GM21737 (cell line): ENCODE measurements at regions not wholly inside any gene's neighbourhood (a gene's known extent, or its start where the extent isn't known, plus 50 kb on each side); places are given as distances from the start of the nearest gene placed in this dataset.

Experiments
- ATAC-seq: cut with Tn5 transposase; IDR thresholded peaks from one replicate; pipeline ENCODE4 v1.9.1; 2021; ENCODE audit warnings: mild to moderate bottlenecking, moderate library complexity; ENCODE audit not compliant: unreplicated experiment

DNA sequence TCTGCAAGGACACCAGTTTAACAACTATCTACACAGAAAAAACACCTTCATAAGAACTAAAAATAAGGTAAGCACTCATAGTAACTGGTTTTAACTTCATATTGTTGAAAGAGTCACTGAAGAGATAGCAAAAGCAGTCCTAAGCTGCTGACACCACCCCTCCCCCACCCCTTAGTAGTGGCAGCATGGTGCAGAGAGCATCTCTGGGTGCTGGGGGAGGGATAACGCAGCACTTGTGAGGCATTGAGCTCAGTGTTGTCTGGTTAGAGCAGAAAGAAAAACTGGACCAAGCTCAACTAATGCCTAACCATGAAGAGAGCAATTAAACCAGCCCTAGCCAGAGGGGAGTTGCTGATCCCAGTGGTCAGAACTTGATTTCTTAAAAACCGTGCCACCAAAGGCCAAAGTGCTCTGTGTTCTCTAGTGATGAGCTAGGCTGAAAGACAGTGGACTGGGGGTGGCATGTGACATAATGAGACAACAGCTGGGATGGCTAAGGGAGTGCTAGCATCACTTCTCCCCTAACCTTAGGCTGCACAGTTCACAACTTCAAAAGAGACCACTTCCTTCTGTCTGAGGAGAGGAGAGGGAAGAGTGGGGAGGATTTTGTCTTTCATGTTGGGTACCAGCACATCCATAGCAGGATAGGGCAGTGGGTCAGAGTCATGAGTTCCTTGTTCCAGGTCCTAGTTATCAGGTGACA lies 669.3 kb downstream of the PDHA2 start:
- no peak for ATAC-seq

DNA sequence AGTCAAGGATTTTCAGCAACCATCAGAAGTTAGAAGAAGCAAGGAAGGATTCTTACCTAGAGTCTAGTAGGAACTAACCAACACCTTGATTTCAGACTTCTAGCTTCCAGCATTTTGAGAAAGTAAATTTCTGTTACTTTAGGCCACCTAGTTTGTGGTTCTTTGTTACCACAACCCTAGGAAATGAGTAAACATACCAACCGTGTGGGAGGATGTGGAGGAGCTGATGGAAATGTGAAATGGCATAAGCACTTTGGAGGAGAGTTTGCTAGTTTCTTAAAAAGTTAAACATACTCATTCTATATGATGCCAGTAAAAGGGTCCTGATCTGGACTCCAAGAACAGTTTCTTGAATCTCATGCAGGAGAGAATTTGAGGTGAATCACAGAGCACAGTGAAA lies 679.4 kb downstream of the PDHA2 start:
- ATAC-seq, result no peak

DNA sequence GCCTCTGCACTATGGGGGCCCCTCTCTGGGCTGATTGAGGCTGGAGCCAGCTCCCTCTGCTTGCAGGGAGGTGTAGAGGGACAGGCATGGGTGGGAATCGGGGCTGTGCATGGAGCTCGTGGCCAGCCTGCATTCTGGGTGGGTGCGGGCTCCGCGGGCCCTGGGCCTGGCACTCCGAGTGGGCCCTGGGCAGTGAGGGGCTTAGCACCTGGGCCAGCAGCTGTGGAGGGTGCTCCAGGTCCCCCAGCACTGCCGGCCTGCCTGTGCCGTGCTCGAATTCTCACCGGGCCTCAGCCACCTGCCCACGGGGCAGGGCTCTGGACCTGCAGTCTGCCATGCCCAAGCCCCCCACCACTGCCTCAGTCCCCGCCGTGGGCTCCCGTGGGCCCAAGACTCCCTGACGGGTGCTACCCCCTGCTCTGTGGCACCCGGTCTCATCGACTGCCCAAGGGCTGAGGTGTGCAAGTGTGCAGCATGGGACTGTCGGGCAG lies 681.2 kb downstream of the PDHA2 start:
- ATAC-seq, result no peak

DNA sequence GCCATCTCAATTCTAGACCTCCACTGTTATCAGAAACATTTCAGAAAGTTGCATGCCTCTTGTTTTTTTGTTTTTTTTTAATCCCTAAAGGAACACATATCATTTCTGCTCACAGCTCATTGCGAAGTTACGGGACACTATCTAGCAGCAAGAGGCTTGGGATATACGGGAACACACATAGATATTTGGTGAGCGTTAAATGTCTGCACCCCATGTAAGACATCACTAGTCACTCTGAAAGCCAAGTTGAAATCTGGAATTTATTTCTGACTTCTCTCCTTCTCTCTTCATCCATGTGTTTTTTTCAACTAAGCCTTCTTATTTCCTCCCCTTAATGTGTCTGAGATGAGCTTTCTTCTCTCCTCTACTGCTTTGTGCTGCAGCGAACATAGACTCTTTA lies 683.7 kb downstream of the PDHA2 start:
- no peak for ATAC-seq

DNA sequence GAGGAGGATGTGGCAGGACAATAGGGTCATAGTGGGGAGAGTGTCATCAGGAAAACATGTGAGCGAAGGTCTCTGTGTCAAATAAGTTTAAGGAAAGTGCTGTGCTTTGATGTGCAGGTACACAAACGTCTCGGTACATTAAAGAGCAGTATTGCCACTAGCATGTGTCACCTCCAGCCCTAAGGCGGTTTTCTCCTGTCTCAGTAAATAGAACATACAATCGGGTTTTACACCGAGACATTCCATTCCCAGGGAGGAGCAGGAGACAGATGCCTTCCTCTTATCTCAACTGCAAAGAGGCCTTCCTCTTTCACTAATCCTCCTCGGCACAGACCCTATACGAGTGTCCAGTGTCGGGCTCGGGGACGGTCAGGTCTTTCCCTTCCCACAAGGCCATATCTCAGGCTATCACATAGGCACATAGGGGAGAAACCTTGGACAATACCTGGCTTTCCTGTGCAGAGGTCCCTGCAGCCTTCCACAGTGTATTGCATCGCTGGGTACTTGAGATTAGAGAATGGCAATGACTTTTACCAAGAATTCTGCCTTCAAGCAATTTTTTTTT lies 684.5 kb downstream of the PDHA2 start:
- ATAC-seq, result no peak

DNA sequence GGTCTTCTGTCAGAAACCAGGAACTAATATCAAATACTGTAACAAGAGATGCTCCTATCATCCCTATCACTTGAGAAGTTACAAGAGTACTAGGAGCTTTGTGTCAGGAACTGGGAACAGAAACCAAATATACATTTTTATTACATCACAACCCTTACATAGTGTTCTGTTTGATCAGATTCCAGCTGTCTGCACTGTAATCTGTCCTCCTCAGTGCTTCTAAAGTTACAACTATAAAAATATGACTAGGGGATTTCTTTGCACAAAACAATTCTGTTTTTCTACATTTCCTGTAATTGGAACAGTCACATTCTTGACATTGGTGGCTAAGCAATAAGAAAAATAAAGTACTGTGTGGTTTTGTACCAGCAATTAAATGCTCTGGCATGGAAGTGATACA lies 686.0 kb downstream of the PDHA2 start:
- no peak for ATAC-seq

DNA sequence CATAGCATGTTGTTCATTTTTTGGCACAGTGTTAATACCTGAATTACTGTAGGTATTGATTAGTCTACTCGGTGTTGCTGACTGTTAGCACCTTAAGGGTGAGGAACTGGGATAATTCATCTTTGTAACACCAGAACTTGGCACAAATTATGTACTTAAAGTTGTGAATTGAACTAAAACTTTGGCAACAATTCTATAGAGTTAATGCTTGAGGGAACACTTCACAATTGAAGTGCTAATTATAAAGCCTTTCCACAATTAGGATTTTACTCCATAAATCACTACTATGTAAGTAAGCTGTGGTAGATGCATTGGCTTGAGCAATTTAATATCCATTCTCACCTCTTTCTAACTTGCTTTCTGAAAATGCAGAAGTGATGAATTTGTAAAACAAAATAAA lies 686.7 kb downstream of the PDHA2 start:
- no peak for ATAC-seq

DNA sequence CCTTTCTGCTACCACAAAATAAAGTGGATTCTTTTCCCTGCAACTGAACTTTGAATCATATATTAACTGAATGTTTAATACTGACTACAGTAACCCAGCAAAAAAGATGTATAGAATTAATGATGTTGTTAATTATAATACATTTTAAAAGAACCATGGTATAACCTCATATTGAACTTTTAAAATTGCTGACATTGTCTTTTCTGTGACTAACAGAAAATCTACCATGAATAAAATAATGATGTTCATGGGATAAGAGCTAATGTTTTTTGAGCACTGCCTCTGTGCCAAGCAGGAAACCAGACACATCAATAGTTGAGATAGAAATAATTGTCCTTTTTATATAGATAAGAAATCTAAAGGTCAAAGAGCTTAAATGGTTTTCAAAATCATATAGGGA lies 691.9 kb downstream of the PDHA2 start:
- no peak for ATAC-seq

DNA sequence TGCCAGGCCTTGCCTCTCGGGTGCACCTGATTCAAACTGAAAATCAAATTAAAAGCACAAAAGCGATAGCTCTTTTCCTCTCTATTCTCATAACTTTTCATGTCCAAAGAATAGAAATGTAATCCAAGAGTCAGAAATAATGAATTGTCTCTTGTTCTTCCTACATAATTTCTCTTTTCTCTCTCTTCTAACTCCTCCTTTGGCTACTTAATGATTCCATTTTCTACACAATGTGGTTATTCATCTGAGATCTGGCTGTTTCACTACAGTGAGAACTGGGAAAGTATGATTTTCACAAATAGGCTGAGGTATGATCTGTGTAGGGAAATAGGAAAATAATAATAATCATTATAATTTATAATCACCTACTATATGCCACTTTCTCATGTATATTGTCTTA lies 703.5 kb downstream of the PDHA2 start:
- no peak for ATAC-seq

DNA sequence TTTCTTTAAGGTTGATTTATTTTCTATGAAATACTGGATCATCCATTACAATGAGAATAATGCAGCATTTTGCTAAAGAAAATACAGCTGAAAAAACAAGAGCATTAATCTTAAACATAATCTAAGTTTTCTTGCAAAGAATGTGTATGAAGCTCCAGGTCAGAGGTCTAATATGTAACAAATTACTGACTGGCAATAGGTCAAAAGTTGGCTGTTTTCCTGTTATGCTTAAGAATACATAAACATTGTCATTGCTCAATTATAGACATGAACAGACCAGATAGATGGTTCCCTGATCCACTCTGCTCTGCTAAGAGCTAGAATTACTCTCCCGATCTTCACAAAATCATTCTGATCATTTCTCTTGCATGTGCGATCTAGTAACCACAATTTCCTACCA lies 718.6 kb downstream of the PDHA2 start:
- ATAC-seq, result no peak

DNA sequence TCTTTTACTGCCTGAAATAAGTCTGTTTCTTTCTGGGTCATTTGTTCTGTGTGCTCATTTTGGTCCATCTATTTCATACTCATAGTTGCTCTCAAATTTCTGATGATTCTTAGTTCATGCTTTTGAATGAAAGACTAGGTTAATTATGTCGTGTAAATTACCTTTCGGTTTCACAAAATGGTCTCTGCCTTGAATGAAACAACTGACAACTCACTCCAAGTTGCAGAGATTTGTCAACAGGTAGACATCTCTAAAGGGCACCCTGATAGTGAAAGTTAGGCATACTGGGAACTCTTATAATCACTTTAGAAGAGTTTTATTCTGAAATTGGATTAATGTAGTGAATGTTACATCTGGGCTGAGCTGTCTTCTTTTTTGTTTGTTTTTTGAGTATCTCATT lies 726.9 kb downstream of the PDHA2 start:
- no peak for ATAC-seq

DNA sequence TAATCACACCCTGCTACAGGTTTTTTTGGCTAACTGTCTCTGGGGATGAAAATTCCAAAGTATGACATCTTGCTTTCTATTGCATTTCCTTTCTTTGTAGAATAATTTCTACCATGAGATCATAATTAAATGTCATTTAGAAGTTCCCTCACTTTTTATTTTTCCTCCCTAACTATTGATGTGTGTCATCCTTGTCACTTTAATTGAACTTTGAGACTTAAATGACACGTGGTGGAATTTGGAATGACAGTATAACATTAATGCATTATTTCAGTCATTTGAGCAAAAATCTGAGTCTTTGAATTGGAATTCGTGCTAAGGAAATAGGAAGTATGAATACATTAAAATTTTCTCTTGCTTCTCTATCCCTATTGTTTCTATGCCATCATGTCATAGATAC lies 745.4 kb downstream of the PDHA2 start:
- ATAC-seq, result no peak

DNA sequence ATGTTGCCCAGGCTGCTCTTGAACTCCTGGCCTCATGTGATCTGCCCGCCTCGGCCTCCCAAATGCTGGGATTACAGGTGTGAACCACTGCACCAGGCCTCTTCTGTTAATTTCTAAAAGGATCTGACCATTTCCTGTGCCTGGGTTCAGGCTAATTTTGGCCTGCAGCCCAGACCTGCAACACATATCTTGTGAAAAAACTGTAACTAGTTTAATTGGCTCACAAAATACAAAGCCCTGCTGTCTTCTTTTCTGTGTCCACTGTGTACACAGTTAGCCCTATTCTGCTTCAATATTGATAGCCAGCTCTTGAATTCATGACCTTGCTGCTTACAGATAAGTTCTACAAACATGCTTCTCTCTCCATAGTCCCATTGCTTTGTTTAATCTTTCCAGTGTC lies 753.5 kb downstream of the PDHA2 start:
- ATAC-seq, result no peak

DNA sequence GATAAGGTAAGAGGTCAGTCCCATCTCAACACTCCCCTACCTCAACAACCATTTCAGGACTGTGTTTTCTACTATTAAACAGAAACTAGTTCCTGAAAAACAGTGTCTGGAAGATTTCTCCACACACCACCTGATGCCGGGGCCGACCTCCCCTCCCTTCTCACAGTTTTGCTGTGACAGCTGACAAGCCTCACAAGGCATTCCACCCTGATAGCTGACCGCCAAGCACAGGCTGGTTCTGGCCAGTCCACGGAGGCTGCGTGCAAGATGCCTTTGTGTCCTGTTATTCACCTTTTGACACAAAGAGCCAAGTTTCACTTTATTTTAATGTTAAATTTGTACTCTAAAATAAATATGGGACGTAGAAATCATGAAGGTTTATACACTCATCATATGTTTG lies 758.6 kb downstream of the PDHA2 start:
- ATAC-seq, result no peak

DNA sequence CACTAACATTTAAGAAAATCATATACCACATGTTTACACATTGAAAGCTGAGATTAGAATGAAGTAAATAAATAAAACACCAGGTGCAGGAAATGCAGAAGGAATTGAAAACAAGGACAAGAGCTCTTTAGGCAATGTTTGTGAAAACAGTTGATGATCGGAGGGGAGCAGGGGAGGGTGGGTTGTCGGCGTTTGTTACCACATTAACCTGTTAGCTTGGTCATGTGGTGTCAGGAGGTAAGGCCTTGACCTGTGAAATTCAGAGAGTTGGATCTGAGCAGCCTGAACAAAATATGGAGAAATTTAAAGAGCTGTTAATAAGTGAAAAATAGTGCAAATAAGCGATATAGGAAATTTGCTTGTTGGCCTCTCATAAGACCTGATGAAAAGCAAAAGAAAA lies 759.9 kb downstream of the PDHA2 start:
- no peak for ATAC-seq

DNA sequence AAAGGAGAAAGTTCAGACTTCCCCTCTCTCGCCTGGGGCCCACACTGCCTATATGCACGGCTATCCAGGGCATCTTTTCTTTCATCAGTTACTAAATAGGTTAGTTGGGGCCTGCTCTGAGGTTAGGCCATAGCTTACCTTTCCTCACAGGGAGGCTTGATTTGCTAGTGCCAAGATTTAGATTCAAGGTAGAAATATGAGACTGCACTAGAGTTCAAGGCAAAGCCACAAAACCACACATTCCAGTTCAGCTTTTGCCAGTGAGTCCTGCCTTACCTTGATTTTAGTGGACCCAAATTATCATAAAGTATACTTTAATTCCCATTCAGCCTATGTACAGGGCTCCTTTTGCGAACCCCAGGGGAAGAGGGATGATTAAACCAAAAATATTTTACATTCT lies 762.8 kb downstream of the PDHA2 start:
- no peak for ATAC-seq

DNA sequence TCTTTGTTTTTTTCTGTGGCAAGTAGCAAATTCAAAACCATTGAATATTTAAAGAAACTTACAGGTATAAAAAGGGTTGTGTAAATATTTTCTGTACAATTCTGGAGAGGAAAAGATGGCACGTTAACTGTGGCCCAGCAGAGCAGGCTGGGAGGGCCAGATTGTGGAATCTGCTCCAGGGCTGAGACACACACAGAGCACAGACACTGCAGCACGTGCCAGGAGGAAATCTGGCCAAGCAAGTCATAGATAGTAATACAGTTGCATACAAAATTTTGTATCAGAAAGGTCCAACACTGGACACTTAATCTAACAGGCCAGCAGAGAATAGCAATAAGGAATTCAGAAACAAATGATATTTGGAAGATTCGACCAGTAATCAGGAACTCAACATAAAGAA lies 763.7 kb downstream of the PDHA2 start:
- no peak for ATAC-seq

DNA sequence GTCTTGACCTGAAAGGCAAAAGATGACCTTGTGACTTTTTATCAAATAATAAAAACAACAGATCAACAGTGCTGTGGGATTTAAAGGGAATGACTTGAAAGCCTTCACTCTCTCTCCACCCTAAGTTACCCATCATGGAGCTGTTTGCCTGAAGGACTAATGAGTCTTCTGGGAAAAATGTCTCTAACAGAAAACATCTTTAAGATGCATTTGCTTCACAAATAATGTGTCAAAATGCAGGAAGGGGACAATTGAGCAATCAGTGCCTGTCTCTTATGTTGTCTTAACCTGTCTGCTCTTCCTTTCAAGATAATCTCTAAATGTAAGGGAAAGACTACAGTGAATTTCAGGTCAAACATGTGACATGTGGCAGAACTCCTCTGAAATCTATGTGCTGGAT lies 766.6 kb downstream of the PDHA2 start:
- ATAC-seq, result no peak

DNA sequence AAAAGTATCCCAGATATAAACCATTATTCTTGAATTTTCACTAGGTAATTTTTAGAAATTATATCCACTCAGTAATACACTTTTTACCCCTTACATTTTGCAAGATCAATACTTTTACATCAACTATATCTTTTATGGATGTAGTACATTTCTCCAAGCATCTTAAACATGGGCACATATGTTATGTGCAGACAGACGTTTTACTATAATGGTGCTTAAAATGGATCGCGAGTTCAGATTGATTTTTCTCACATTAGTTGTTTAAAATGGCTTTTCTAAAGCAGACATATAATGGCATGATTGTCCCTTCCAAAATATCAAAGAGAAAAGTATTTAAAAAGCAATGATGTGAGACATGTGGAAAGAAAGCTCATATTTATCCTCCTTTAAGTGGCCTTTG lies 786.1 kb downstream of the PDHA2 start:
- no peak for ATAC-seq

DNA sequence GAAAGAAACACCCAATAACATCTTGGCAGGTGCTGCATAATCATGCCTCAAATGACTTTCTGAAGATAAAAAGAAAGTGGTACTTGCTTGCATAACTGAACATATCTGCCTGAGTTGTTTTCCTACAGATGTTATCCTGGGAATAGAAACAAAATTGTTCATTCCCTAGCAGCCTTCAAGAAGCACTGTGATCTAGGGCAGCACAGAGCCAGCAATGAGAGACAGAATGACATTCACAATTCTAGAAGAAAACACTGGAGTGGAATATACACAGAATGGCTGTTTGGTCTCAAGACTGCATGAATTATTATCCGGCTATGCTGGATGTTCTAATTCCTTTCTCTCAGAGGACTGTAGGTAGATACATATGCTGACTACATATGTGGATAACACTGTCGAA lies 790.9 kb downstream of the PDHA2 start:
- ATAC-seq, result no peak

DNA sequence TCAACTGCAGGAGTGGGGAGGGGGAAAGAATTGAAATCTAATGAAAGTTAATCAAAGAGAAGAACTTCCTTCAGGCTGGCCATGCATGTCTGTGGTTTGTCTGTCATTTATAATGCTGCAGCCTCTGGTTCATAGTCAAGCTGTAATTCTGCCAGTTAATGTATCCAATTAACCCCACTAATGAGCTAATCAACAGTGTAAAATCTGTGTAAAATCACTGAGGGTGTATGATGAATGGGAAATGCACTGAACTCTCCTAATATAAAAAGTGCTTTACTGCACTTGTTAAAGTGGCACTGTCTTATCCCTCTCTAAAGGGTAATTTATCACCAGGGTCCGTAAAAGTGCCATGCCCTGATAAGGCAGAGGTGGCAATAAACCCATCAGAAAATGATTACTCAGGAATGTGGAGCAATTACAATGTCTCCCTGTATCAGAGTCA lies 798.1 kb downstream of the PDHA2 start:
- ATAC-seq, result no peak

DNA sequence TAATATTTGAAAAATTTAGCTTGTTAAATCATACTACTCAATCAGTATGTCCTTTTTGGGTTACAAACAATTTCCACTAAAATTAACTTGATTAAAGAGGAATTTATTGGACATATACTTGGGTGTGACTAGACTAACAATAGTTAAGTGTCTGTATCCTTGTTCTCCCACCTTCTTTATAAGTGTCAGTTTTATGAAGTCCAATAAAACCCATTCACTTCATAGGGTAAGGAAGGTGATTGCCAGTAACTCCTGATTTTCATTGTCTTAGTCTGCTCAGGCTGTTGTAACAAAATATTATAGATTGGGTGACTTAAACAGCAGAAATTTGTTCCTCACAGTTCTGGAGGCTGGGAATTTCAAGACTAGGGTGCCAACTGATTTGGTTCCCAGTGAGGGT lies 800.0 kb downstream of the PDHA2 start:
- ATAC-seq, result no peak

DNA sequence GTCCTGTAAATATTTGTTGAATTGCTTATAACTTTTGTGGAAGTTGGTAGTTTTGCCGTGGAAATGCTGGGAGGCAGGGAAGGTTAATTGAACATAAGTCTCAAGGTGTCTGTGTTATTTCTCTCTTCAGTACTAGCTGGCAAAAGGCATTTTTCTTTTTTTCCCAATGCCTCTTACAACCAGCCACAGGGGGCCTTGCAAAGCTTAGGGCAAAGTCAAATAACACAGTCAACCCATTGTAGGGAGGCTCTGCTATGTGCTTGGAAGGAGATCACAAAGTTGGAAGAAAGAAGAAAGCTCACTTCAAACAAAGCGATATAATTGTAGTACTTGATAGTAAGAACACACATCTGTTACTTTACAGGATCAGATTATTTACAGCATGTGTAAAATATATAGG lies 802.6 kb downstream of the PDHA2 start:
- no peak for ATAC-seq
